ENCODE measurements at regions not wholly inside any gene's neighbourhood (a gene's known extent, or its start where the extent isn't known, plus 50 kb on each side); places are given as distances from the start of the nearest gene placed in this dataset.
"Not testable (repeated sequence)": the region's sequence is repeated elsewhere in the genome, so short reads cannot be mapped to it uniquely, and the experiment has no call there.

DNA sequence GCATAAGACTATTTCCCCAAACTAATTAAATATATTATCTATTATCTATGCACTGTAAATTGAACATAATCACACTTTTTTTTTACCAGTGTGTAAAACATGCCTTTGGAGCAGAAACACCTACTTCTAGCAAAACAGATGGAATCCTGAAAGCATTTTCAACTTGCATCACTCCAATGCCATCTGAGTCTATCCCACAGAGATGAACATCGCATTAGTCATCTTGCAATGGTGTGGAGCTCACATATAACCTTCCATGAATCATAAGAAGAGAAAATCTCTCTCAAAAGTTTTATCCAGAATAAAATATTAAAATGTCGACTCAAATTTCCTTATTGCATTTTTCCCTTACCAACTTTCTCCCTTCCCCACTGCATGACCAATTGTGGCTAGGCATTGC is 406.7 kb upstream of the ACTRT1 start:
- Mint-ChIP-seq H3K9me3 (peaks cover 0 to 11% (median 2%) of the 10 kb centered on the region in 5 donors), H3K27me3 (no peaks in the 10 kb centered on the region), H3K4me3 (no peak overlapping the region), H3K27ac (no peak overlapping the region), H3K4me1 (no peaks in the 10 kb centered on the region), H3K36me3 (peaks cover 0 to 1% (median 0%) of the 10 kb centered on the region in 3 donors)
- POLR2A ChIA-PET, result no interaction called here
- DNase-seq, result no peak
- Histone ChIP-seq H3K4me3 (ENCODE audit: low read length) (no peak overlapping the region), H3K36me3 (ENCODE audit: insufficient read depth, low read length) (no peaks in the 10 kb centered on the region), H3K27me3 (ENCODE audit: insufficient read depth, low read length, poor library complexity, severe bottlenecking) (no peaks in the 10 kb centered on the region), H3K9me3 (ENCODE audit: low read length) (no peaks in the 10 kb centered on the region), H3K27ac (ENCODE audit: low read depth, low read length) (no peak overlapping the region), H3K4me1 (ENCODE audit: insufficient read depth, low read length) (no peaks in the 10 kb centered on the region)
- CTCF ChIA-PET, result no interaction called here

DNA sequence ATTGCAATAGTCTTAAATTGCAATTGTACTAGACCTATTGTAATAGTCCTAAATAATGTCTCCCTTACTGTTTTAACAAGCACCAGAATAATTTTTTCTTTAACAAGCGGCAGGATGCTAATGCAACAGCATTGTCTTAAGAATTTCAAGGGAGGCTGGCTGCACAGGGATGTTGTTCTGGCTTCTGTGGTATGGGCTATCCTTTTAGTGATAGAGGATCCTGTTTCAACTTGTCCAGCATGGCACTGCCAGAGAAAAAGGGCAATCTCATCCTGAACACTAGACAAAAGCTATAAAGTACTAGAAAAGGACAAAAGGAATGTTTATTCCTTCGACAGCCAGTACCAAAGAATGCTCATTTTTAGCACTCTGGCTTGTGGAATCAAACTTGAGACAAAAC is 405.5 kb upstream of the ACTRT1 start:
- no peaks in the 10 kb centered on the region for H3K9me3 ChIP-seq (ENCODE audit: low read length)
- no peak overlapping the region for H3K27ac ChIP-seq (ENCODE audit: low read depth, low read length)
- DNase-seq, result no peak
- H3K27me3 Mint-ChIP-seq, result no peaks in the 10 kb centered on the region
- no peak overlapping the region for H3K4me3 Mint-ChIP-seq
- peaks cover 0 to 1% (median 0%) of the 10 kb centered on the region in 3 donors for H3K36me3 Mint-ChIP-seq
- H3K4me1 Mint-ChIP-seq, result no peaks in the 10 kb centered on the region
- H3K27ac Mint-ChIP-seq, result no peak overlapping the region
- peaks cover 0 to 9% (median 3%) of the 10 kb centered on the region in 5 donors for H3K9me3 Mint-ChIP-seq
- ChIA-PET POLR2A (no interaction called here), CTCF (no interaction called here)
- H3K4me3 ChIP-seq (ENCODE audit: low read length), result no peak overlapping the region
- no peaks in the 10 kb centered on the region for H3K36me3 ChIP-seq (ENCODE audit: insufficient read depth, low read length)
- no peaks in the 10 kb centered on the region for H3K27me3 ChIP-seq (ENCODE audit: insufficient read depth, low read length, poor library complexity, severe bottlenecking)
- no peaks in the 10 kb centered on the region for H3K4me1 ChIP-seq (ENCODE audit: insufficient read depth, low read length)

DNA sequence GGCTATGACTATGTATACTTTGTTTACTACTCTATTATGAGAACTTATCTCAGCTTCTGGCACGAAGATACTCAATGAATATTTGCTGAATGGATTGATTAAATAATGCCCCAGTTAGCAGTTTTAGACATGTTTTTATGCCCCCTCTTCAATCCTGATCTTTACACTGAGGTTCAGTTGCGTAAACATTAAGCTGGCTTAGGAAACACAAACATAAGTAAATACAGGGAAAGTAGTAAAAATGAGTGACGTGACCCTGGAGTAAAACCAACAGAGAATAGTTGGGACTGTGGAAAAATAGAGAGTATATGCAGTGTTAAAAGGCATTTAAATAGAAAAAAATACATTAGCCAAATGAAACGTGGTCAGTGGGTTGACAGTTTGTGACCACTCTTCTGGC is 387.0 kb upstream of the ACTRT1 start:
- no peak overlapping the region for H3K27ac Mint-ChIP-seq
- no peaks in the 10 kb centered on the region for H3K9me3 ChIP-seq (ENCODE audit: low read length)
- no peaks in the 10 kb centered on the region for H3K27me3 Mint-ChIP-seq
- ChIA-PET POLR2A (no interaction called here), CTCF (no interaction called here)
- H3K4me1 Mint-ChIP-seq, result no peaks in the 10 kb centered on the region
- no peaks in the 10 kb centered on the region for H3K4me1 ChIP-seq (ENCODE audit: insufficient read depth, low read length)
- H3K36me3 ChIP-seq (ENCODE audit: insufficient read depth, low read length), result no peaks in the 10 kb centered on the region
- no peaks in the 10 kb centered on the region for H3K36me3 Mint-ChIP-seq
- peaks cover 0 to 2% (median 0%) of the 10 kb centered on the region in 5 donors for H3K9me3 Mint-ChIP-seq
- H3K27ac ChIP-seq (ENCODE audit: low read depth, low read length), result no peak overlapping the region
- H3K4me3 ChIP-seq (ENCODE audit: low read length), result no peak overlapping the region
- no peak for DNase-seq
- no peak overlapping the region for H3K4me3 Mint-ChIP-seq
- no peaks in the 10 kb centered on the region for H3K27me3 ChIP-seq (ENCODE audit: insufficient read depth, low read length, poor library complexity, severe bottlenecking)

DNA sequence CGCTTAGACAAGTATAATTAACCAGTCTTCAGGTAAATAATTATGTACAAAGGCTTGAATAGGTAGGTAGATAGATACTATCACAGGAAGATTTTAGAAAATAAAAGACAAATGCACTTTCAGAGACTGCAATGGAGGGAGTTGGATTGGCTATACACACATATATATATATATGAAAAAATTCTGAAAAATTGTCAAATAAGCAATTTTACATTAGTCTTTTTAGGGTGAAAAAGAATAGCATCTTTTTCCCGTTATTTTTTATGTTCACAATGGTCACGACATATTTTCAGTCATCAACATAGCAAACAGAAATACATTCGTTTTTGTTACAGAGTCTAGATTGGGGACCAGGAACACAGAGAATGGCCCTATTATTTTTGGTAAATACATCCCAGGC is 385.9 kb upstream of the ACTRT1 start:
- no peak for DNase-seq
- Histone ChIP-seq H3K4me1 (ENCODE audit: insufficient read depth, low read length) (no peaks in the 10 kb centered on the region), H3K4me3 (ENCODE audit: low read length) (no peak overlapping the region), H3K27ac (ENCODE audit: low read depth, low read length) (no peak overlapping the region), H3K9me3 (ENCODE audit: low read length) (no peaks in the 10 kb centered on the region), H3K27me3 (ENCODE audit: insufficient read depth, low read length, poor library complexity, severe bottlenecking) (no peaks in the 10 kb centered on the region), H3K36me3 (ENCODE audit: insufficient read depth, low read length) (no peaks in the 10 kb centered on the region)
- H3K36me3 Mint-ChIP-seq, result no peaks in the 10 kb centered on the region
- ChIA-PET POLR2A (no interaction called here), CTCF (no interaction called here)
- no peak overlapping the region for H3K27ac Mint-ChIP-seq
- no peaks in the 10 kb centered on the region for H3K4me1 Mint-ChIP-seq
- no peaks in the 10 kb centered on the region for H3K27me3 Mint-ChIP-seq
- no peak overlapping the region for H3K4me3 Mint-ChIP-seq
- no peaks in the 10 kb centered on the region for H3K9me3 Mint-ChIP-seq

DNA sequence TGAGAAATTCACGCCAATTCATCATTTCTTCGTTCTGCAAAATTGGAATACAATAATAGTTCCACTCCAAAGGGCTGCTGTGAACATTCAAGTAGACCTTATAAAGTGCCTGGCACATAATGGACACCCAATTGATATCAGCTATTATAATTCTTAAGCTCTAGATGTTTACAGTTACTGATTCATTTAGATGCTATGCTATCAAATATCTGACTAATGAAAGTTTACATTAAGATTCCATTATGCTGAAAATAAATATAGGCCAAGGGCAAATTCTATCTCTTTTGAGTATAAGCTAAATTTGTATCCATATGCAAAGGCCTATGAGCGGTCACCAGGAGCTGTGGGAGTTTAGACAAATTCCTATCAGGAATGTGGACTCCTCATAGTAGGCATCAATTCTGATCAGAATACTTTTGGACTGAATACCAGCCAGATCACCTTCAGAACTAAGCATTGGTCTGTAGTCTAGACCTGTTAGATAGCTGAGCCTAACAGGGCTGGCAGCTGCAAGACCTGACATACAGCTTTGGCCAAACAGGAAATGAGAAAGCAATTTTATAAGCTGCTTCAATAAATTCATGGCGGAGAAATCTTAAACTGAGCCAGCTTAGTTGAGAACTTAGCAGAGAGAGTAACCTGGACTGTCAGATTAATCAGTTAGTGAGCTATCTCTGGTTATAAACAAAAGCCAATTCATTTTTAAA is 384.3 kb upstream of the ACTRT1 start:
- no peak overlapping the region for H3K4me3 Mint-ChIP-seq
- Histone ChIP-seq H3K27me3 (ENCODE audit: insufficient read depth, low read length, poor library complexity, severe bottlenecking) (no peaks in the 10 kb centered on the region), H3K4me3 (ENCODE audit: low read length) (no peak overlapping the region), H3K4me1 (ENCODE audit: insufficient read depth, low read length) (no peaks in the 10 kb centered on the region), H3K27ac (ENCODE audit: low read depth, low read length) (no peak overlapping the region), H3K36me3 (ENCODE audit: insufficient read depth, low read length) (no peaks in the 10 kb centered on the region), H3K9me3 (ENCODE audit: low read length) (no peaks in the 10 kb centered on the region)
- H3K27me3 Mint-ChIP-seq, result no peaks in the 10 kb centered on the region
- no peaks in the 10 kb centered on the region for H3K4me1 Mint-ChIP-seq
- H3K9me3 Mint-ChIP-seq, result no peaks in the 10 kb centered on the region
- no peaks in the 10 kb centered on the region for H3K36me3 Mint-ChIP-seq
- CTCF ChIA-PET, result no interaction called here
- H3K27ac Mint-ChIP-seq, result no peak overlapping the region
- no peak for DNase-seq
- POLR2A ChIA-PET, result no interaction called here

DNA sequence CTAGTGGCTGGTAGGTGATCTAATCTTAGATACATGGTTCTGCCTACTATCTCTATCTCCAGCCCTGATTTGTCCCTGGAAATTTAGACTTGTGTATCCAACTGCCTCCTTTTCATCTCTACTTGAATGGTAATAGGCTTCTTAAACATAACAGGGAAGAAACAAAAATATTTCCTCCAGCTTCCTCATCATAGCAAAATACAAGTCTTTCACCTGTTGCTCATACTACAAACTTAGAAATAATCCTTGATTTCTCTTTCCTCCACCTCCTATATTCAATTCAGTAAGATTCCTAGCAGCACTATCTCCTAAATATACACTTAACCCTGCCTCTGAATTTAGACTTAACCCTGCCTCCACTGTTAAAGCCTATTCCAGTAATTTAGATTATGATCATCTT is 373.3 kb upstream of the ACTRT1 start:
- peaks cover 0 to 2% of the 10 kb centered on the region in 2 donors for H3K27me3 Mint-ChIP-seq
- POLR2A ChIA-PET, result no interaction called here
- no peaks in the 10 kb centered on the region for H3K27me3 ChIP-seq (ENCODE audit: insufficient read depth, low read length, poor library complexity, severe bottlenecking)

DNA sequence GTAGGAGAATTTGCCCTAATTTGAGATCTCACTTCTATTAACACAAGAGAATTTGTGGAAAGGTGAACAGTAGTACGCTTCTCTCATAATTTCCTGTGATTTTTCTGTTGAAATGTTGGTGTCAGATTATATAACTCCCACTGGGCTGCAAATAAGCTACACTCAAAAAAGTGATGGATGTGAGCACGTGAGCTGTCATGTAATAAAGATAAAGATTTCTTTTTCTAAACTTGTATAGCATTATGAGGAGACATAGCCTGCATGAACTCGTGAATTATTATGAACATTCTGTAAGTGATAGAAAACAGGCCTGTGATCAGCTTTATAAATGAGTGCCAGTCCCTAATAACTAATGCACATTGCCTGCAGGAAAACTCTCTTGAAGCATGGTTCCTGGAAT is 356.6 kb upstream of the ACTRT1 start:
- H3K27ac Mint-ChIP-seq, result no peak overlapping the region
- no peak for DNase-seq
- H3K4me3 Mint-ChIP-seq, result no peak overlapping the region
- peaks cover 0 to 11% (median 0%) of the 10 kb centered on the region in 5 donors for H3K9me3 Mint-ChIP-seq
- Histone ChIP-seq H3K4me1 (ENCODE audit: insufficient read depth, low read length) (no peaks in the 10 kb centered on the region), H3K4me3 (ENCODE audit: low read length) (no peak overlapping the region), H3K27me3 (ENCODE audit: insufficient read depth, low read length, poor library complexity, severe bottlenecking) (no peaks in the 10 kb centered on the region), H3K9me3 (ENCODE audit: low read length) (no peaks in the 10 kb centered on the region), H3K36me3 (ENCODE audit: insufficient read depth, low read length) (no peaks in the 10 kb centered on the region), H3K27ac (ENCODE audit: low read depth, low read length) (no peak overlapping the region)
- H3K36me3 Mint-ChIP-seq, result no peaks in the 10 kb centered on the region
- POLR2A ChIA-PET, result no interaction called here
- CTCF ChIA-PET, result no interaction called here
- H3K27me3 Mint-ChIP-seq, result no peaks in the 10 kb centered on the region
- H3K4me1 Mint-ChIP-seq, result no peaks in the 10 kb centered on the region

More for the DNA sequence above, 373.3 kb upstream of the ACTRT1 start:
- H3K4me3 Mint-ChIP-seq, result no peak overlapping the region
- Histone ChIP-seq H3K36me3 (ENCODE audit: insufficient read depth, low read length) (no peaks in the 10 kb centered on the region), H3K4me3 (ENCODE audit: low read length) (no peak overlapping the region), H3K27ac (ENCODE audit: low read depth, low read length) (no peak overlapping the region), H3K4me1 (ENCODE audit: insufficient read depth, low read length) (no peaks in the 10 kb centered on the region), H3K9me3 (ENCODE audit: low read length) (no peaks in the 10 kb centered on the region)
- CTCF ChIA-PET, result no interaction called here
- H3K9me3 Mint-ChIP-seq, result no peaks in the 10 kb centered on the region
- H3K4me1 Mint-ChIP-seq, result no peaks in the 10 kb centered on the region
- H3K27ac Mint-ChIP-seq, result no peak overlapping the region
- no peak for DNase-seq
- H3K36me3 Mint-ChIP-seq, result no peaks in the 10 kb centered on the region

DNA sequence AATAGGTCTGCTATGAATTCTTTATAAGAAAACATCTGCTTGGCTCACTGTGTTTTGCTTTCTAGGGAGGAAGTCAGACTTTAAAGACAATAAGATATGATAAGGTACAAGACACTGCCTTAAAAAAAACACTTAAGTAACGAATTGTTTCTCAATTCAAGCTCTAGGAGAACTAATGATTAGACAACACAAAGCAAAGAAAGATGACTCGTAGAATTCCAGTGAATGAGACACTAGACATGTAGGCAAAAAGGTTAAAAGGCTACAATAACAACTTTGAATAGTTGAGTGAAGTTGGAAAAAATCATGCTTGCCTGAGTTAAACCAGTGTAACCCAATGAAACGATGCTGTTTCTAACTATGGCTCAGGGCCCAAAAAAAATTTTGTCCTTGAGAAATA is 344.4 kb upstream of the ACTRT1 start:
- Mint-ChIP-seq H3K27ac (no peak overlapping the region), H3K27me3 (peaks cover 0 to 2% of the 10 kb centered on the region in 2 donors), H3K4me1 (no peaks in the 10 kb centered on the region), H3K4me3 (no peak overlapping the region), H3K9me3 (peaks cover 0 to 6% (median 4%) of the 10 kb centered on the region in 5 donors), H3K36me3 (no peaks in the 10 kb centered on the region)
- no peaks in the 10 kb centered on the region for H3K4me1 ChIP-seq (ENCODE audit: insufficient read depth, low read length)
- H3K27me3 ChIP-seq (ENCODE audit: insufficient read depth, low read length, poor library complexity, severe bottlenecking), result no peaks in the 10 kb centered on the region
- H3K27ac ChIP-seq (ENCODE audit: low read depth, low read length), result no peak overlapping the region
- ChIA-PET CTCF (no interaction called here), POLR2A (no interaction called here)
- DNase-seq, result no peak
- H3K36me3 ChIP-seq (ENCODE audit: insufficient read depth, low read length), result no peaks in the 10 kb centered on the region
- no peak overlapping the region for H3K4me3 ChIP-seq (ENCODE audit: low read length)
- H3K9me3 ChIP-seq (ENCODE audit: low read length), result no peaks in the 10 kb centered on the region

DNA sequence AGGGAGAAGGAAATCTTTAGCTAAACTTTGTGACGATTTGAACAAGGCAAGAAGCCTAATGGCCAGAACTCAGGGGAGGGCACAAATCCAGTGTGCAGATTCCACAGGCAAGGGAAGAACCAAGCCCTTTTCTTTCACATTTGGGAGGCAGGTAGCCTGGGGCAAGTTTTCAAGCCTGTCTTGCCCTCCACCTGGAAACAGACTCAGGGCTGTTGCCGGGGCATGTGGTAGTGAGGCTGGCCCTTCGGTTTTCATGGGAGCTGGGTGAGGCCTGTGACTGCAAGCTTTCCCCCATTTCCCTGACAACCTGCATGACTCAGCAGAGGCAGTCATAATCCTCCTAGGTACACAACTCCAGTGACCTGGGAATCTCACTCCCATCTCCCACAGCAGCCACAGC is 331.6 kb upstream of the ACTRT1 start:
- H3K27ac Mint-ChIP-seq; H3K4me3 ChIP-seq (ENCODE audit: low read length); H3K9me3 Mint-ChIP-seq; POLR2A ChIA-PET; H3K4me3 Mint-ChIP-seq; DNase-seq; H3K36me3 Mint-ChIP-seq; H3K27me3 ChIP-seq (ENCODE audit: insufficient read depth, low read length, poor library complexity, severe bottlenecking); H3K4me1 ChIP-seq (ENCODE audit: insufficient read depth, low read length); H3K36me3 ChIP-seq (ENCODE audit: insufficient read depth, low read length); H3K9me3 ChIP-seq (ENCODE audit: low read length); H3K27me3 Mint-ChIP-seq; CTCF ChIA-PET; H3K27ac ChIP-seq (ENCODE audit: low read depth, low read length); H3K4me1 Mint-ChIP-seq: not testable (repeated sequence)

Measured in CD8-positive, alpha-beta memory T cell (primary cell).